ENCODE measurements at regions not wholly inside any gene's neighbourhood (a gene's known extent, or its start where the extent isn't known, plus 50 kb on each side); places are given as distances from the start of the nearest gene placed in this dataset.

- no peaks in the 10 kb centered on the region for H3K79me2 ChIP-seq (replicated peaks; ENCODE audit: insufficient read depth, low read length)
- H2AFZ ChIP-seq (ENCODE audit: low read depth, low read length) = no peak overlapping the region
- H3K27ac ChIP-seq (ENCODE audit: low read length) = no peak overlapping the region
- no peaks in the 10 kb centered on the region for H4K20me1 ChIP-seq (ENCODE audit: insufficient read depth)
- TF ChIP-seq RAD21 (conservative IDR thresholded peaks at IDR 0.05) (no peak), CTCF (IDR thresholded peaks at IDR 0.05; ENCODE audit: poor library complexity, severe bottlenecking) (no peak), TAF1 (IDR thresholded peaks at IDR 0.05; ENCODE audit: low read depth) (no peak), EZH2 (IDR thresholded peaks at IDR 0.05; ENCODE audit: borderline replicate concordance, insufficient read depth, low read length, poor library complexity, severe bottlenecking) (no peak), EP300 (conservative IDR thresholded peaks at IDR 0.05; ENCODE audit: poor library complexity, severe bottlenecking) (no peak), REST (IDR thresholded peaks at IDR 0.05; ENCODE audit: borderline replicate concordance) (no peak), MXI1 (conservative IDR thresholded peaks at IDR 0.05; ENCODE audit: poor library complexity, severe bottlenecking) (no peak), POLR2AphosphoS5 (IDR thresholded peaks at IDR 0.05) (no peak), SMC3 (conservative IDR thresholded peaks at IDR 0.05; ENCODE audit: poor library complexity) (no peak)
- no peak overlapping the region for H3K4me3 ChIP-seq (ENCODE audit: low read length)
- no peaks in the 10 kb centered on the region for H3K9me3 ChIP-seq (ENCODE audit: low read length)
- no peak overlapping the region for H3K9ac ChIP-seq (ENCODE audit: low read length)
- no peak overlapping the region for H3K4me2 ChIP-seq (ENCODE audit: low read length)
- H3K36me3 ChIP-seq (ENCODE audit: insufficient read depth, low read length) = no peaks in the 10 kb centered on the region
- no peaks in the 10 kb centered on the region for H3K27me3 ChIP-seq (ENCODE audit: insufficient read depth, low read depth, low read length)
- H3K9me2 ChIP-seq (ENCODE audit: insufficient read depth, low read length) = no peaks in the 10 kb centered on the region
- peaks cover 5% of the 10 kb centered on the region for H3F3A ChIP-seq (ENCODE audit: insufficient read depth, low read length, poor library complexity, severe bottlenecking)
Measured at GRCh38 chr1:239025223-239025622, 361.1 kb upstream of the CHRM3 start.

GRCh38 chr1:239023732-239024360 is 362.5 kb upstream of the CHRM3 start:
- TF ChIP-seq RAD21 (conservative IDR thresholded peaks at IDR 0.05) = no peak
- TF ChIP-seq TAF1 (IDR thresholded peaks at IDR 0.05; ENCODE audit: low read depth) = no peak
- no peak for TF ChIP-seq POLR2AphosphoS5 (IDR thresholded peaks at IDR 0.05)
- TF ChIP-seq EP300 (conservative IDR thresholded peaks at IDR 0.05; ENCODE audit: poor library complexity, severe bottlenecking) = no peak
- no peak for TF ChIP-seq EZH2 (IDR thresholded peaks at IDR 0.05; ENCODE audit: borderline replicate concordance, insufficient read depth, low read length, poor library complexity, severe bottlenecking)
- Histone ChIP-seq H3K79me2 (replicated peaks; ENCODE audit: insufficient read depth, low read length) (no peaks in the 10 kb centered on the region), H3K27me3 (ENCODE audit: insufficient read depth, low read depth, low read length) (no peaks in the 10 kb centered on the region), H3K27ac (ENCODE audit: low read length) (no peak overlapping the region), H3K9me2 (ENCODE audit: insufficient read depth, low read length) (no peaks in the 10 kb centered on the region), H2AFZ (ENCODE audit: low read depth, low read length) (no peak overlapping the region), H3K36me3 (ENCODE audit: insufficient read depth, low read length) (no peaks in the 10 kb centered on the region), H3K9ac (ENCODE audit: low read length) (no peak overlapping the region), H3K9me3 (ENCODE audit: low read length) (no peaks in the 10 kb centered on the region), H3F3A (ENCODE audit: insufficient read depth, low read length, poor library complexity, severe bottlenecking) (peaks cover 5% of the 10 kb centered on the region), H3K4me3 (ENCODE audit: low read length) (no peak overlapping the region), H4K20me1 (ENCODE audit: insufficient read depth) (no peaks in the 10 kb centered on the region), H3K4me2 (ENCODE audit: low read length) (no peak overlapping the region)

All from neural cell (in vitro differentiated cells).